Esophagus muscularis mucosa (tissue), 4 donors: ENCODE measurements at regions not wholly inside any gene's neighbourhood (a gene's known extent, or its start where the extent isn't known, plus 50 kb on each side); places are given as distances from the start of the nearest gene placed in this dataset.

ENCODE experiments used
- DNase-seq: peaks from one replicate; pipeline ENCODE4 v3.0.0-alpha.2; 2017; ENCODE audit errors: extremely low spot score
- H3K27ac ChIP-seq, 4 donors: fragments of 200-600 bp; sonication (generic); replicated peaks in 1 of 4; 1 replicate in 3 of 4; 2 replicates in 1 of 4; pipeline ENCODE4 v1.5.1; 2016 to 2019; ENCODE audit warnings: mild to moderate bottlenecking in 1 of 4
- H3K27me3 ChIP-seq, 4 donors: fragments of 200-600 bp; sonication (generic); one replicate each; pipeline versions ENCODE4 v1.5.1 to v1.6.0; 2016 to 2019
- H3K36me3 ChIP-seq, 4 donors: fragments of 200-600 bp; sonication (generic); one replicate each; pipeline ENCODE4 v1.5.1; 2016 to 2019
- H3K4me1 ChIP-seq, 4 donors: fragments of 200-600 bp; sonication (generic); one replicate each; pipeline ENCODE4 v1.5.1; 2016 to 2019
- H3K4me3 ChIP-seq, 4 donors: fragments of 200-600 bp; sonication (generic); 1 replicate in 2 of 4; 2 replicates in 2 of 4; pipeline ENCODE4 v1.5.1; 2016 to 2019; ENCODE audit warnings: mild to moderate bottlenecking in 4 of 4, moderate library complexity in 1 of 4
- H3K9me3 ChIP-seq, 4 donors: fragments of 200-600 bp; sonication (generic); 1 replicate in 3 of 4; 2 replicates in 1 of 4; pipeline ENCODE4 v1.5.1; 2016 to 2019
- EP300 ChIP-seq: sonication (generic); formaldehyde crosslinking; IDR thresholded peaks from one replicate; pipeline ENCODE4 v1.6.1; 2017; ENCODE audit warnings: antibody characterized with exemption
- POLR2A ChIP-seq: fragments of 450-650 bp; IDR thresholded peaks from one replicate; pipeline ENCODE4 v1.6.1; 2017; ENCODE audit warnings: antibody characterized with exemption, moderate library complexity, mild to moderate bottlenecking, low read depth
- POLR2AphosphoS5 ChIP-seq, 2 donors: sonication (generic); formaldehyde crosslinking; IDR thresholded peaks; one replicate each; pipeline ENCODE4 v1.6.1; 2017; ENCODE audit warnings: antibody characterized with exemption in 2 of 2
- WGBS: methylation state at CpG from one replicate; pipeline ENCODE4 v1.1.5; 2018; 5-methylcytosine and 5-hydroxymethylcytosine counted together
- intact Hi-C: fragments of 100-400 bp; cut with DNase I; formaldehyde crosslinking; loops from one replicate; pipeline ENCODE4 v1.15.1; 2023
- TF ChIP-seq, protein P1 (sequence below), 3 experiments: fragments of 200-600 bp in 2 of 3; fragments of 450-650 bp in 1 of 3; sonication (generic) in 2 of 3; IDR thresholded peaks; one replicate each; pipeline ENCODE4 v1.5.1; 2017 to 2019; ENCODE audit warnings: antibody characterized with exemption in 3 of 3, mild to moderate bottlenecking in 2 of 3, moderate library complexity in 1 of 3

DNA sequence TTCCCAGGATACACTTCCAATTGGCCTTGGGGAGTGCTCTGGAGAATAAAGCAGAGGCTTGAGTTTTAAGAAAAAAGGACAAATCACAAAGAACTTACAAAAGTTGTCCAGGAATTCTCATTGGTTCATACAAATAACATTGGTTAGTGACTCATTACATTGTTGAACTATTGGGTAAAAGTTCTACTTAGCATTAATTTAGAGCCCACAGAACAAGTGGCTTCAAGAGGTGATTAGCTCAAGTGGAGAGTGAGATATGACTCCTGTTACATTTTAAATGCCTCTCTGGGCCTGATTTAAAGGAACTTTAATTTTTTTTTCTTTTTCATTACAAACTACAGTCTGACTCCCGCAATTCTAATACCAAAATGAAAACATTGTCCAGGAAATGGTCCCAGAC lies 72.9 kb downstream of the ASCL4 start:
- Histone ChIP-seq H3K4me1 (peaks cover 14 to 26% (median 19%) of the 10 kb centered on the region in 4 donors), H3K4me3 (no peak overlapping the region), H3K27me3 (peaks cover 5 to 80% (median 31%) of the 10 kb centered on the region in 4 donors), H3K36me3 (no peaks in the 10 kb centered on the region), H3K9me3 (no peaks in the 10 kb centered on the region), H3K27ac (no peak overlapping the region)
- DNase-seq: no peak
- 78% methylated on average over 1 of the region's 1 CpG for WGBS
- intact Hi-C loops: no loop called here
- TF ChIP-seq POLR2A: no peak
- TF ChIP-seq EP300: no peak
- TF ChIP-seq, protein P1, sequence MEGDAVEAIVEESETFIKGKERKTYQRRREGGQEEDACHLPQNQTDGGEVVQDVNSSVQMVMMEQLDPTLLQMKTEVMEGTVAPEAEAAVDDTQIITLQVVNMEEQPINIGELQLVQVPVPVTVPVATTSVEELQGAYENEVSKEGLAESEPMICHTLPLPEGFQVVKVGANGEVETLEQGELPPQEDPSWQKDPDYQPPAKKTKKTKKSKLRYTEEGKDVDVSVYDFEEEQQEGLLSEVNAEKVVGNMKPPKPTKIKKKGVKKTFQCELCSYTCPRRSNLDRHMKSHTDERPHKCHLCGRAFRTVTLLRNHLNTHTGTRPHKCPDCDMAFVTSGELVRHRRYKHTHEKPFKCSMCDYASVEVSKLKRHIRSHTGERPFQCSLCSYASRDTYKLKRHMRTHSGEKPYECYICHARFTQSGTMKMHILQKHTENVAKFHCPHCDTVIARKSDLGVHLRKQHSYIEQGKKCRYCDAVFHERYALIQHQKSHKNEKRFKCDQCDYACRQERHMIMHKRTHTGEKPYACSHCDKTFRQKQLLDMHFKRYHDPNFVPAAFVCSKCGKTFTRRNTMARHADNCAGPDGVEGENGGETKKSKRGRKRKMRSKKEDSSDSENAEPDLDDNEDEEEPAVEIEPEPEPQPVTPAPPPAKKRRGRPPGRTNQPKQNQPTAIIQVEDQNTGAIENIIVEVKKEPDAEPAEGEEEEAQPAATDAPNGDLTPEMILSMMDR (IDR thresholded peaks at IDR 0.05): no peak
- TF ChIP-seq POLR2AphosphoS5 (IDR thresholded peaks at IDR 0.05): no peak

DNA sequence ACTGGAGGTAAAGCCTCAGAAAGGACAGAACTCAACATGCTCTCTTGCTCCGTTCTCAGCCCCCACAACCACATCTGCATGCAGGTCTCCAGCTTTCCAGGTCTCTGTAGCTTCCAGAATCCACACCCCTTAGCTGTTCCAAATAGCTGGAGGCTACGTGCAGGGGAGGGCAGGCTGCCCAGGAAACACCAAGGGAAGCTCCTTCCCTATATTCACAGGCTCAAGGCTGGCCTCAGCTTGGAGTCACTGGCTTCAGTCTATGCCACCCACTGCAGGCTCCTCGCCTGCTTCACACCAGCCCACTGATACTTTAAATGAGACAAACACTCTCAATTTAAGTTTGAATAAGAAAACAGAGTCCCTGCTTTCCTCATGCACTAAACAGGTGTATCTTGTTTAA lies 73.3 kb downstream of the ASCL4 start:
- H3K4me3 ChIP-seq: no peak overlapping the region
- no peak for TF ChIP-seq POLR2A
- TF ChIP-seq, protein P1 (IDR thresholded peaks at IDR 0.05): no peak
- no peak for TF ChIP-seq EP300
- no peak for TF ChIP-seq POLR2AphosphoS5 (IDR thresholded peaks at IDR 0.05)
- no peaks in the 10 kb centered on the region for H3K9me3 ChIP-seq
- intact Hi-C loops: no loop called here
- peaks cover 5 to 80% (median 28%) of the 10 kb centered on the region in 4 donors for H3K27me3 ChIP-seq
- 57% methylated on average over 3 of the region's 3 CpGs for WGBS
- H3K4me1 ChIP-seq: peaks cover 14 to 26% (median 19%) of the 10 kb centered on the region in 4 donors
- DNase-seq: no peak
- no peak overlapping the region for H3K27ac ChIP-seq
- no peaks in the 10 kb centered on the region for H3K36me3 ChIP-seq

DNA sequence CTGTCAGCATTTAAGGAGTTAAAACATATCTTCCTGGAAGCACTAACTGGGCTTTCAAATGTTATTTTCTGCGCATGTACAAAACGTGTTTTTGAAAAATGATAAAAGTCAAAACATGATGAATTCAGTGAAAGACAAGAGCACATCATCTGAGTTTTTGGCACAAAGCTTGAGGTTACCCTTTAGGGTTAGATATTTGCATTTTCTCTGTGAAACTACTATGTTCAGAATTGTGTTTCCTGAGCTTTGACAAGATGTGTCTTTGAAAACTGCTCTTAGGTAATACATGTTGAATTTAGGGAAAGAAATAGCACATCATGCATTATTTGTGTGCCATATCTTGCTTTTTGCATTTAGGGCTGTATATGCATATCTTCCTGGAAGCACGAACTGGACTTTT lies 79.0 kb downstream of the ASCL4 start:
- TF ChIP-seq EP300 (no peak), POLR2AphosphoS5 (IDR thresholded peaks at IDR 0.05) (no peak), POLR2A (no peak)
- TF ChIP-seq, protein P1 (IDR thresholded peaks at IDR 0.05): no peak
- H3K36me3 ChIP-seq: no peaks in the 10 kb centered on the region
- intact Hi-C loops: no loop called here
- no peak overlapping the region for H3K4me3 ChIP-seq
- no peaks in the 10 kb centered on the region for H3K4me1 ChIP-seq
- no peaks in the 10 kb centered on the region for H3K9me3 ChIP-seq
- WGBS: 26% methylated on average over 3 of the region's 3 CpGs
- H3K27me3 ChIP-seq: peaks cover 0 to 59% (median 4%) of the 10 kb centered on the region in 4 donors
- H3K27ac ChIP-seq: no peak overlapping the region
- no peak for DNase-seq

DNA sequence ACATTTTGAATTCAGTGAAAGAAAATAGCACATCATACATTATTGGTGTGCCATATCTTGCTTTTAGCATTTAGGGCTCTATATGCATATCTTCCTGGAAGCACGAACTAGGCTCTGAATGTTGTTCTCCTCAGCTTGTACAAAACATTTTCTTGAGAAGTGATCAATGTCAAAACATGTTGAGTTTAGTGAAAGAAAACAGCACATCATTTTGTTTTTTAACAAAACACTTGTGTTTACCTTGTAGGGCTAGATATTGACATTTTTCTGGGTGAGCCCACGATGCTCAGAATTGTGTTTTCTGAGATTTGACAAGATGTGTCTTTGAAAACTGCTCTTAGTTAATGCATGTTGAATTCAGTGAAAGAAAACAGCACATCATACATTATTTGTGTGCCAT lies 81.0 kb downstream of the ASCL4 start:
- H3K4me1 ChIP-seq: no peaks in the 10 kb centered on the region

DNA sequence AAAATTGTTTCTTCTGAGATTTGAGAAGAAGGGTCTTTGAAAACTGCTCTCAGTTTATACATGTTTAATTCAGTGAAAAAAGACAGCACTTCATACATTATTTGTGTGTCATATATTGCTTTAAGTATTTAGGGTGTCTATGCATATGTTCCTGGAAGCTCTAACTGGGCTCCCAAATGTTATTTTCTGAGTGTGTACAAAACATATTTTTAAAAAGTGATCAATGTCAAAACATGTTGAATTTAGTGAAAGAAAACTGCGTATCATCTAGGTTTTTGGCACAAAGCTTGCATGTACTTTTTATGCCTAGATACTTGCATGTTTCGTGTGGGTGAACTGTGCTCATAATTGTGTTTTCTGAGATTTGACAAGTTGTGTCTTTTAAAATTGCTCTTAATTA lies 81.6 kb downstream of the ASCL4 start:
- Histone ChIP-seq H3K36me3 (no peaks in the 10 kb centered on the region), H3K27ac (no peak overlapping the region), H3K27me3 (peaks cover 0 to 63% (median 4%) of the 10 kb centered on the region in 4 donors), H3K9me3 (no peaks in the 10 kb centered on the region), H3K4me3 (no peak overlapping the region), H3K4me1 (no peaks in the 10 kb centered on the region)
- DNase-seq: no peak
- intact Hi-C loops: no loop called here
- TF ChIP-seq POLR2AphosphoS5 (IDR thresholded peaks at IDR 0.05) (no peak), EP300 (no peak)
- TF ChIP-seq, protein P1 (IDR thresholded peaks at IDR 0.05): no peak
- 65% methylated on average over 2 of the region's 2 CpGs for WGBS

More for the DNA sequence above, 81.0 kb downstream of the ASCL4 start:
- no peak overlapping the region for H3K4me3 ChIP-seq
- H3K27me3 ChIP-seq: peaks cover 0 to 58% (median 4%) of the 10 kb centered on the region in 4 donors
- WGBS: 82% methylated on average over 2 of the region's 2 CpGs
- H3K27ac ChIP-seq: no peak overlapping the region
- no peaks in the 10 kb centered on the region for H3K36me3 ChIP-seq
- H3K9me3 ChIP-seq: no peaks in the 10 kb centered on the region
- DNase-seq: no peak
- intact Hi-C loops: no loop called here
- TF ChIP-seq POLR2A (no peak), POLR2AphosphoS5 (IDR thresholded peaks at IDR 0.05) (no peak), EP300 (no peak)
- TF ChIP-seq, protein P1 (IDR thresholded peaks at IDR 0.05): no peak
